ENCODE measurements at regions not wholly inside any gene's neighbourhood (a gene's known extent, or its start where the extent isn't known, plus 50 kb on each side); places are given as distances from the start of the nearest gene placed in this dataset.
"Not testable (repeated sequence)": the region's sequence is repeated elsewhere in the genome, so short reads cannot be mapped to it uniquely, and the experiment has no call there.

- no peak for DNase-seq (ENCODE audit: low read depth in 2 of 2)
Observed at GRCh38 chrX:13386636-13387035, 66.8 kb upstream of the ATXN3L start.

- DNase-seq (ENCODE audit: low read depth in 2 of 2), result no peak
Observed at GRCh38 chrX:13386092-13386491, 66.2 kb upstream of the ATXN3L start.

GRCh38 chrX:13383907-13384306 lies 64.1 kb upstream of the ATXN3L start:
- no peak for DNase-seq (ENCODE audit: low read depth in 2 of 2)

GRCh38 chrX:13381514-13381913 lies 61.7 kb upstream of the ATXN3L start:
- no peak for DNase-seq (ENCODE audit: low read depth in 2 of 2)

- no peak for DNase-seq (ENCODE audit: low read depth in 2 of 2)
Observed at GRCh38 chrX:13380211-13380610, 60.4 kb upstream of the ATXN3L start.

GRCh38 chrX:13378562-13379518 lies 59.0 kb upstream of the ATXN3L start:
- DNase-seq (ENCODE audit: low read depth in 2 of 2), result not testable (repeated sequence)

- DNase-seq (ENCODE audit: low read depth in 2 of 2), result no peak
Observed at GRCh38 chrX:13377550-13377934, 57.7 kb upstream of the ATXN3L start.

GRCh38 chrX:13376857-13377549 lies 57.1 kb upstream of the ATXN3L start:
- peak in 1 of 2 donors; percentile 7 for DNase-seq (ENCODE audit: low read depth in 2 of 2)

- not testable (repeated sequence) for DNase-seq (ENCODE audit: low read depth in 2 of 2)
Observed at GRCh38 chrX:13375596-13375995, 55.7 kb upstream of the ATXN3L start.

- DNase-seq (ENCODE audit: low read depth in 2 of 2), result no peak
Observed at GRCh38 chrX:13374364-13374763, 54.5 kb upstream of the ATXN3L start.

- peak in 1 of 2 donors; percentile 13 for DNase-seq (ENCODE audit: low read depth in 2 of 2)
Observed at GRCh38 chrX:13373431-13374187, 53.8 kb upstream of the ATXN3L start.

- DNase-seq (ENCODE audit: low read depth in 2 of 2), result no peak
Observed at GRCh38 chrX:13373027-13373426, 53.2 kb upstream of the ATXN3L start.

GRCh38 chrX:13372203-13372980 lies 52.5 kb upstream of the ATXN3L start:
- DNase-seq (ENCODE audit: low read depth in 2 of 2), result peak in 1 of 2 donors; percentile 11

- DNase-seq (ENCODE audit: low read depth in 2 of 2), result no peak
Observed at GRCh38 chrX:13371186-13371585, 51.3 kb upstream of the ATXN3L start.

GRCh38 chrX:13370713-13371112 lies 50.9 kb upstream of the ATXN3L start:
- DNase-seq (ENCODE audit: low read depth in 2 of 2), result no peak
